GM19025 (cell line): ENCODE measurements at regions not wholly inside any gene's neighbourhood (a gene's known extent, or its start where the extent isn't known, plus 50 kb on each side); places are given as distances from the start of the nearest gene placed in this dataset.

Experiments used
- ATAC-seq: cut with Tn5 transposase; IDR thresholded peaks from one replicate; pipeline ENCODE4 v1.9.1; 2021; ENCODE audit warnings: mild to moderate bottlenecking, low read depth, moderate library complexity; ENCODE audit not compliant: unreplicated experiment

- no peak for ATAC-seq
Measured at GRCh38 chr16:72427051-72427782, 255.3 kb upstream of the PMFBP1 start.

GRCh38 chr16:72426386-72426785 lies 254.4 kb upstream of the PMFBP1 start:
- ATAC-seq, result no peak

GRCh38 chr16:72425571-72426341 lies 253.8 kb upstream of the PMFBP1 start:
- no peak for ATAC-seq

- ATAC-seq, result no peak
Measured at GRCh38 chr16:72424757-72425156, 252.8 kb upstream of the PMFBP1 start.

- no peak for ATAC-seq
Measured at GRCh38 chr16:72422308-72422897, 250.4 kb upstream of the PMFBP1 start.

GRCh38 chr16:72419638-72420037 lies 247.7 kb upstream of the PMFBP1 start:
- ATAC-seq, result no peak

GRCh38 chr16:72415379-72415778 lies 243.4 kb upstream of the PMFBP1 start:
- no peak for ATAC-seq

- no peak for ATAC-seq
Measured at GRCh38 chr16:72410492-72410891, 238.5 kb upstream of the PMFBP1 start.

- no peak for ATAC-seq
Measured at GRCh38 chr16:72409423-72409822, 237.5 kb upstream of the PMFBP1 start.

- no peak for ATAC-seq
Measured at GRCh38 chr16:72406390-72406789, 234.4 kb upstream of the PMFBP1 start.

- no peak for ATAC-seq
Measured at GRCh38 chr16:72404299-72404698, 232.3 kb upstream of the PMFBP1 start.

GRCh38 chr16:72401084-72401361 lies 229.1 kb upstream of the PMFBP1 start:
- no peak for ATAC-seq

- no peak for ATAC-seq
Measured at GRCh38 chr16:72400257-72401083, 228.5 kb upstream of the PMFBP1 start.

- ATAC-seq, result no peak
Measured at GRCh38 chr16:72399811-72400210, 227.9 kb upstream of the PMFBP1 start.

GRCh38 chr16:72397876-72398275 lies 225.9 kb upstream of the PMFBP1 start:
- no peak for ATAC-seq

GRCh38 chr16:72394526-72394925 lies 222.6 kb upstream of the PMFBP1 start:
- no peak for ATAC-seq

GRCh38 chr16:72389791-72390190 lies 217.8 kb upstream of the PMFBP1 start:
- no peak for ATAC-seq

GRCh38 chr16:72388007-72388406 lies 216.1 kb upstream of the PMFBP1 start:
- no peak for ATAC-seq

GRCh38 chr16:72384651-72385050 lies 212.7 kb upstream of the PMFBP1 start:
- ATAC-seq, result no peak

GRCh38 chr16:72380283-72380682 lies 208.3 kb upstream of the PMFBP1 start:
- ATAC-seq, result no peak

GRCh38 chr16:72373201-72373600 lies 201.2 kb upstream of the PMFBP1 start:
- ATAC-seq, result no peak
